ENCODE measurements at regions not wholly inside any gene's neighbourhood (a gene's known extent, or its start where the extent isn't known, plus 50 kb on each side); places are given as distances from the start of the nearest gene placed in this dataset.

DNA sequence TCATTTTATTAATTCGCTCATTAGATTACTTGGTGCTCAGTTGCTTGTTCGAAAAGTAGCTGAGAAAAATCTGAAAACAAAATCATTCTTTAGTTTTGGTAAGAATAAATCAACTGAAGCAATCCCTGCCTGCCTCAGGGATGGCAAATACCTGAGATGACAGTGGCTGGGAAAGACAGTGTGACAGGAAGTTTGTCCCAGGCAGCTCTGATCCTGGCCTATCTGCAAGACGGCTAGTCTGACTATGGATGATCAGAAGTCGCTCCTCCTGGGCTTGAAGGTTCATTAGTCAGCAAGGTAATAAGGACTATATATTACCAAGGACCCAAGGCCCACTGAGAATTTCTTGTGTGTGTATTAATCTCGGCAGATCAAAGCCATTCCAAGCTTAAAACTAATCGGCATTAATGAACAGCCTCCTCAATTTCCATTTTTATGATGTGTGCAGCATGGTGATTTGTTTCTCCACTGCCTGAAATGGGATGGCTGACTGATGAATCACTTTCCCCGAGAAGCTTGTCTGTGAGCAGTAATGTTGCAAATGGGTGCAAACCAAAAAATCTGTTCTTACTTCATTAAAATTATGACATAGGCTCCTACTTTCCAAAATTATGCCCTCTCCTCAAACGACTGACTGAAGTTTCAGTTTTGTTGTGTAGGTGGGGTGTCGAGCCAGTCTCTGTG, 199.9 kb downstream of the ACTR3 start:
- no peak for TF ChIP-seq POLR2A (IDR thresholded peaks at IDR 0.05)
- TF ChIP-seq, protein P1, sequence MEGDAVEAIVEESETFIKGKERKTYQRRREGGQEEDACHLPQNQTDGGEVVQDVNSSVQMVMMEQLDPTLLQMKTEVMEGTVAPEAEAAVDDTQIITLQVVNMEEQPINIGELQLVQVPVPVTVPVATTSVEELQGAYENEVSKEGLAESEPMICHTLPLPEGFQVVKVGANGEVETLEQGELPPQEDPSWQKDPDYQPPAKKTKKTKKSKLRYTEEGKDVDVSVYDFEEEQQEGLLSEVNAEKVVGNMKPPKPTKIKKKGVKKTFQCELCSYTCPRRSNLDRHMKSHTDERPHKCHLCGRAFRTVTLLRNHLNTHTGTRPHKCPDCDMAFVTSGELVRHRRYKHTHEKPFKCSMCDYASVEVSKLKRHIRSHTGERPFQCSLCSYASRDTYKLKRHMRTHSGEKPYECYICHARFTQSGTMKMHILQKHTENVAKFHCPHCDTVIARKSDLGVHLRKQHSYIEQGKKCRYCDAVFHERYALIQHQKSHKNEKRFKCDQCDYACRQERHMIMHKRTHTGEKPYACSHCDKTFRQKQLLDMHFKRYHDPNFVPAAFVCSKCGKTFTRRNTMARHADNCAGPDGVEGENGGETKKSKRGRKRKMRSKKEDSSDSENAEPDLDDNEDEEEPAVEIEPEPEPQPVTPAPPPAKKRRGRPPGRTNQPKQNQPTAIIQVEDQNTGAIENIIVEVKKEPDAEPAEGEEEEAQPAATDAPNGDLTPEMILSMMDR (IDR thresholded peaks at IDR 0.05) = no peak

Measured in lower leg skin (tissue), 3 donors.